ENCODE measurements at regions not wholly inside any gene's neighbourhood (a gene's known extent, or its start where the extent isn't known, plus 50 kb on each side); places are given as distances from the start of the nearest gene placed in this dataset.

DNA sequence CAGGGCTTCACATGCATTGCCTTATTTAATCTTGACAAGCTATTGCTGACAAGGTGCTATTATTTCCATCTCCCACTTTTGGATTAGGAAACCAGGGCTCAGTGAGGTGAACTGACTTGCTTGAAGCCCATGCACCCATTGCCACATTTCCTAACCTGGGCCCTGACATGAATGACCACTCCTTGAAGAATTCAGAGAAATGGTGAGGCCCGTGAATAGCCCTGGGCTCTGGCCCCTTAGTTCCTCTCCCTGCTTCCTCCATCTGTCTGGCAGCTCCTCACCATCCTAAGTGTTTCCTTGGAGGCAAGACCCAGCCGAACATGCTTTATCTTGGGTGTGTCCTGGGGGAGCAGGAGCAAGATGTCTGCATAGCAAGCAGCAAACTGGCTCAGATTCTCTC is 56.1 kb upstream of the NECTIN1 start:
- TF ChIP-seq, protein P1, sequence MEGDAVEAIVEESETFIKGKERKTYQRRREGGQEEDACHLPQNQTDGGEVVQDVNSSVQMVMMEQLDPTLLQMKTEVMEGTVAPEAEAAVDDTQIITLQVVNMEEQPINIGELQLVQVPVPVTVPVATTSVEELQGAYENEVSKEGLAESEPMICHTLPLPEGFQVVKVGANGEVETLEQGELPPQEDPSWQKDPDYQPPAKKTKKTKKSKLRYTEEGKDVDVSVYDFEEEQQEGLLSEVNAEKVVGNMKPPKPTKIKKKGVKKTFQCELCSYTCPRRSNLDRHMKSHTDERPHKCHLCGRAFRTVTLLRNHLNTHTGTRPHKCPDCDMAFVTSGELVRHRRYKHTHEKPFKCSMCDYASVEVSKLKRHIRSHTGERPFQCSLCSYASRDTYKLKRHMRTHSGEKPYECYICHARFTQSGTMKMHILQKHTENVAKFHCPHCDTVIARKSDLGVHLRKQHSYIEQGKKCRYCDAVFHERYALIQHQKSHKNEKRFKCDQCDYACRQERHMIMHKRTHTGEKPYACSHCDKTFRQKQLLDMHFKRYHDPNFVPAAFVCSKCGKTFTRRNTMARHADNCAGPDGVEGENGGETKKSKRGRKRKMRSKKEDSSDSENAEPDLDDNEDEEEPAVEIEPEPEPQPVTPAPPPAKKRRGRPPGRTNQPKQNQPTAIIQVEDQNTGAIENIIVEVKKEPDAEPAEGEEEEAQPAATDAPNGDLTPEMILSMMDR (IDR thresholded peaks at IDR 0.05): no peak
- no peak for TF ChIP-seq POLR2A (IDR thresholded peaks at IDR 0.05)
